H9 (cell line): ENCODE measurements at regions not wholly inside any gene's neighbourhood (a gene's known extent, or its start where the extent isn't known, plus 50 kb on each side); places are given as distances from the start of the nearest gene placed in this dataset.

Source experiments
- DNase-seq: peaks from one replicate; pipeline ENCODE4 v3.0.0-alpha.2; 2017
- H2AFZ ChIP-seq: one replicate; pipeline ENCODE4 v1.6.1; 2013; ENCODE audit warnings: mild to moderate bottlenecking, low read length, control low read depth, moderate library complexity
- H2AK5ac ChIP-seq: 2 replicates; pipeline ENCODE4 v1.6.1; 2013; ENCODE audit warnings: low read length, control low read depth, mixed read lengths; ENCODE audit not compliant: insufficient read length
- H2BK120ac ChIP-seq: one replicate; pipeline ENCODE4 v1.6.1; 2013; ENCODE audit warnings: low read depth, mild to moderate bottlenecking, low read length, control low read depth, inconsistent platforms; ENCODE audit not compliant: poor library complexity, severe bottlenecking
- H2BK12ac ChIP-seq: 2 replicates; pipeline ENCODE4 v1.6.1; 2013; ENCODE audit warnings: low read length, control low read depth, mixed read lengths, low read depth; ENCODE audit not compliant: insufficient read length
- H2BK15ac ChIP-seq: 2 replicates; pipeline ENCODE4 v1.6.1; 2013; ENCODE audit warnings: low read depth, low read length, control low read depth
- H2BK20ac ChIP-seq: one replicate; pipeline ENCODE4 v1.6.1; 2013; ENCODE audit warnings: low read depth, mild to moderate bottlenecking, low read length, control low read depth, inconsistent platforms; ENCODE audit not compliant: poor library complexity, severe bottlenecking
- H2BK5ac ChIP-seq: 2 replicates; pipeline ENCODE4 v1.6.1; 2013; ENCODE audit warnings: low read length, control low read depth, mixed read lengths; ENCODE audit not compliant: insufficient read length
- H3K14ac ChIP-seq: 2 replicates; pipeline ENCODE4 v1.6.1; 2013; ENCODE audit warnings: low read length, control low read depth; ENCODE audit not compliant: insufficient read depth
- H3K18ac ChIP-seq: 2 replicates; pipeline ENCODE4 v1.6.1; 2013; ENCODE audit warnings: low read depth, mild to moderate bottlenecking, mixed read lengths, low read length, control low read depth; ENCODE audit not compliant: insufficient read length
- H3K23ac ChIP-seq: 2 replicates; pipeline ENCODE4 v1.6.1; 2013; ENCODE audit warnings: low read length, control low read depth, mixed read lengths, low read depth; ENCODE audit not compliant: insufficient read length
- H3K23me2 ChIP-seq: 2 replicates; pipeline ENCODE4 v1.6.1; 2013; ENCODE audit warnings: low read depth, mild to moderate bottlenecking, mixed read lengths, low read length, control low read depth; ENCODE audit not compliant: insufficient read length, poor library complexity, severe bottlenecking
- H3K27ac ChIP-seq: 2 replicates; pipeline ENCODE4 v1.5.1; 2013; ENCODE audit warnings: low read length, control low read depth, mixed read lengths, low read depth; ENCODE audit not compliant: insufficient read length
- H3K27me3 ChIP-seq: 2 replicates; pipeline ENCODE4 v1.6.1; 2013; ENCODE audit warnings: low read length, control low read depth, inconsistent platforms; ENCODE audit not compliant: insufficient read depth
- H3K4ac ChIP-seq: 2 replicates; pipeline ENCODE4 v1.6.1; 2013; ENCODE audit warnings: low read depth, mild to moderate bottlenecking, control low read depth, inconsistent platforms, low read length, moderate library complexity
- H3K4me1 ChIP-seq: 2 replicates; pipeline ENCODE4 v1.6.1; 2013; ENCODE audit warnings: low read length, control low read depth, inconsistent platforms; ENCODE audit not compliant: insufficient read depth
- H3K4me2 ChIP-seq: 2 replicates; pipeline ENCODE4 v1.6.1; 2013; ENCODE audit warnings: low read length, control low read depth, mixed read lengths; ENCODE audit not compliant: insufficient read length, insufficient read depth
- H3K56ac ChIP-seq: 2 replicates; pipeline ENCODE4 v1.6.1; 2013; ENCODE audit warnings: low read depth, mild to moderate bottlenecking, mixed read lengths, low read length, control low read depth; ENCODE audit not compliant: insufficient read length
- H3K79me1 ChIP-seq: 2 replicates; pipeline ENCODE4 v1.6.1; 2013; ENCODE audit warnings: low read depth, mild to moderate bottlenecking, moderate library complexity, low read length, control low read depth, inconsistent platforms; ENCODE audit not compliant: insufficient read depth, poor library complexity, severe bottlenecking
- H3K79me2 ChIP-seq: 2 replicates; pipeline ENCODE4 v1.6.1; 2013; ENCODE audit warnings: low read length, control low read depth, inconsistent platforms; ENCODE audit not compliant: insufficient read depth
- H3K9ac ChIP-seq: 2 replicates; pipeline ENCODE4 v1.6.1; 2013; ENCODE audit warnings: low read length, control low read depth, mixed read lengths; ENCODE audit not compliant: insufficient read length; ENCODE audit errors: extremely low read depth
- H3K9me3 ChIP-seq: one replicate; pipeline ENCODE4 v1.6.1; 2013; ENCODE audit warnings: low read depth, low read length, inconsistent platforms; ENCODE audit not compliant: control insufficient read depth
- H3T11ph ChIP-seq: one replicate; pipeline ENCODE4 v1.6.1; 2013; ENCODE audit warnings: mild to moderate bottlenecking, low read length, control low read depth, inconsistent platforms
- H4K20me1 ChIP-seq: one replicate; pipeline ENCODE4 v1.6.1; 2013; ENCODE audit not compliant: control insufficient read depth, insufficient read length, insufficient read depth
- H4K5ac ChIP-seq: 2 replicates; pipeline ENCODE4 v1.6.1; 2013; ENCODE audit warnings: low read depth, mild to moderate bottlenecking, mixed read lengths, low read length, control low read depth; ENCODE audit not compliant: insufficient read length
- H4K8ac ChIP-seq: replicated peaks from 2 replicates; pipeline ENCODE4 v1.6.1; 2013; ENCODE audit warnings: low read length, control low read depth, mixed read lengths, low read depth; ENCODE audit not compliant: insufficient read length
- H4K91ac ChIP-seq: 2 replicates; pipeline ENCODE4 v1.6.1; 2013; ENCODE audit warnings: low read depth, mild to moderate bottlenecking, moderate library complexity, mixed read lengths, low read length, control low read depth; ENCODE audit not compliant: insufficient read length
- H3K27ac Mint-ChIP-seq, 3 experiments: 2 replicates in 2 of 3; 3 replicates in 1 of 3; pipeline ENCODE4 v1.8.0; 2020 to 2021; ENCODE audit warnings: mixed read lengths in 3 of 3, mild to moderate bottlenecking in 1 of 3, moderate library complexity in 1 of 3
- H3K27me3 Mint-ChIP-seq: 2 replicates; pipeline ENCODE4 v1.8.0; 2021; ENCODE audit warnings: low read depth, mild to moderate bottlenecking, moderate library complexity, mixed read lengths
- H3K36me3 Mint-ChIP-seq, 3 experiments: 2 replicates in 2 of 3; 3 replicates in 1 of 3; pipeline ENCODE4 v1.8.0; 2020 to 2021; ENCODE audit warnings: low read depth in 3 of 3, mixed read lengths in 3 of 3; ENCODE audit not compliant: insufficient read depth in 1 of 3
- H3K4me1 Mint-ChIP-seq, 2 experiments: 2 replicates each; pipeline ENCODE4 v1.8.0; 2020; ENCODE audit warnings: mixed read lengths in 2 of 2
- H3K4me3 Mint-ChIP-seq, 2 experiments: 2 replicates in 1 of 2; 3 replicates in 1 of 2; pipeline ENCODE4 v1.8.0; 2020 to 2021; ENCODE audit warnings: mild to moderate bottlenecking in 2 of 2, mixed read lengths in 2 of 2, moderate library complexity in 1 of 2
- H3K9me3 Mint-ChIP-seq, 2 experiments: 2 replicates in 1 of 2; 3 replicates in 1 of 2; pipeline ENCODE4 v1.8.0; 2020; ENCODE audit warnings: mild to moderate bottlenecking in 2 of 2, mixed read lengths in 2 of 2, moderate library complexity in 1 of 2
- WGBS: extraction: QIAGEN DNeasy Blood & Tissue Kit; methylation state at CpG from one replicate; pipeline ENCODE4 v1.1.7; 2013; ENCODE audit warnings: missing lambda C conversion rate, low lambda C conversion rate, mixed read lengths; ENCODE audit not compliant: insufficient read length; ENCODE audit errors: extremely low coverage; 5-methylcytosine and 5-hydroxymethylcytosine counted together
- TF ChIP-seq, protein P1 (sequence below): fragments of 200-600 bp; sonication (generic); conservative IDR thresholded peaks from 3 replicates; pipeline ENCODE4 v1.8.0; 2021; ENCODE audit warnings: antibody characterized with exemption, mild to moderate bottlenecking

DNA sequence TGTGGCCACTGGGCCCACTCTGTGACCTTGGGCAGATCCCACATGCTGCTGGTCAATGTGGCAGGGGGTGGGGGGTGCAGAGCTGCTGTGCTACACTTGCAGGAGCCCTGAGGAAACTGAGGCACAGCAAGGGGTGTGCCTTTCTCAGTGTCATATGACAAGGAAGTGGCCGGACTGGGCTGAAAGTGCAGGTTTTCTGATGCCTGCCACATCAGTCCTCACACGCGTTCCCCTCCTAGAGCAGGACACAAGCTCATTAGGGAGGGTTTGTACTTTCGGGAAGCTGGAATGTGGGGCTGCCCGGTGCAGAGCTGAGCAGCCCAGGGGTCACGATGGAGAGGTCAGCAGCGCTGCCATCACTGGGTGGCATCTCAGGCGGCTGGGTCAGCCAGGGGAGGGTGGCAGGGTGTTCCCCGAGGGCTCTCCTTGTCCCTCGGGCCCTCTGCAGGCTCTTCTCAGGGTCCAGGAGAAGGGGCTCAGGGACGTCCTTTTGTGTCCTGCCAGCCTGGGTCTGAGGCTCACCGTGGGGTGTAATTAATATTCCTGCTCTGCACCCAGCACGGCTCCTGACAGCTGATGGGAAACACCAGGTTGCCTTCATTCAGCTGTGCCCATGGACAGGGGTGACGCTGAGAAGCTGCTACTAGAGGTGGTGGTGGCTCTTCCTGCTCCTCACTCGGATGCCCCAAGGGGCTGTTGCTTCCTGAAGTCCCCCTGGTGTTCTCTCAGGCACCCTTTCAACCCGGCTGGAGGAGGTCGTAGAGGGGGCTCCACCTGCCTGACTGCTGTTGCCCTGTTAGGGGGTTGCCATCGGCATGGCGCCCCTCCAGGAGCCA, 62.1 kb upstream of the HDAC4 start:
- Histone ChIP-seq H4K91ac (no peak overlapping the region), H3K18ac (no peak overlapping the region), H4K5ac (no peak overlapping the region), H3K79me2 (no peaks in the 10 kb centered on the region; the same call in 1 of the 2 replicates), H2AK5ac (no peak overlapping the region), H3K4me2 (no peak overlapping the region), H2BK12ac (no peak overlapping the region), H3K4ac (no peak overlapping the region), H4K8ac (no peak overlapping the region), H4K20me1 (peaks cover 3% of the 10 kb centered on the region), H2BK20ac (no peak overlapping the region), H3K9me3 (no peaks in the 10 kb centered on the region), H3K79me1 (no peaks in the 10 kb centered on the region), H3K4me1 (no peaks in the 10 kb centered on the region), H3K23me2 (no peaks in the 10 kb centered on the region), H3T11ph (no peak overlapping the region), H2BK120ac (no peak overlapping the region), H2BK15ac (no peak overlapping the region), H2AFZ (no peak overlapping the region), H3K56ac (no peak overlapping the region), H3K23ac (no peak overlapping the region), H2BK5ac (no peak overlapping the region), H3K14ac (no peak overlapping the region), H3K27me3 (no peaks in the 10 kb centered on the region), H3K27ac (no peak overlapping the region), H3K9ac (no peak overlapping the region)
- Mint-ChIP-seq H3K27ac (no peak overlapping the region; a peak in 1 of 7 replicates), H3K27me3 (no peaks in the 10 kb centered on the region), H3K36me3 (no peaks in the 10 kb centered on the region), H3K9me3 (no peaks in the 10 kb centered on the region; a peak in 1 of 5 replicates), H3K4me1 (no peaks in the 10 kb centered on the region), H3K4me3 (no peak overlapping the region)
- peak; percentile 19 for DNase-seq
- TF ChIP-seq, protein P1, sequence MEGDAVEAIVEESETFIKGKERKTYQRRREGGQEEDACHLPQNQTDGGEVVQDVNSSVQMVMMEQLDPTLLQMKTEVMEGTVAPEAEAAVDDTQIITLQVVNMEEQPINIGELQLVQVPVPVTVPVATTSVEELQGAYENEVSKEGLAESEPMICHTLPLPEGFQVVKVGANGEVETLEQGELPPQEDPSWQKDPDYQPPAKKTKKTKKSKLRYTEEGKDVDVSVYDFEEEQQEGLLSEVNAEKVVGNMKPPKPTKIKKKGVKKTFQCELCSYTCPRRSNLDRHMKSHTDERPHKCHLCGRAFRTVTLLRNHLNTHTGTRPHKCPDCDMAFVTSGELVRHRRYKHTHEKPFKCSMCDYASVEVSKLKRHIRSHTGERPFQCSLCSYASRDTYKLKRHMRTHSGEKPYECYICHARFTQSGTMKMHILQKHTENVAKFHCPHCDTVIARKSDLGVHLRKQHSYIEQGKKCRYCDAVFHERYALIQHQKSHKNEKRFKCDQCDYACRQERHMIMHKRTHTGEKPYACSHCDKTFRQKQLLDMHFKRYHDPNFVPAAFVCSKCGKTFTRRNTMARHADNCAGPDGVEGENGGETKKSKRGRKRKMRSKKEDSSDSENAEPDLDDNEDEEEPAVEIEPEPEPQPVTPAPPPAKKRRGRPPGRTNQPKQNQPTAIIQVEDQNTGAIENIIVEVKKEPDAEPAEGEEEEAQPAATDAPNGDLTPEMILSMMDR: no peak
- no CpG with 5 or more reads among the region's 19 CpGs for WGBS
